Liver (tissue), 8 donors: ENCODE measurements at regions not wholly inside any gene's neighbourhood (a gene's known extent, or its start where the extent isn't known, plus 50 kb on each side); places are given as distances from the start of the nearest gene placed in this dataset.

ENCODE experiments used
- DNase-seq: peaks from one replicate; pipeline ENCODE4 v3.0.0-alpha.2; 2017; ENCODE audit warnings: low spot score
- H3K27ac ChIP-seq, 2 donors: one replicate each; pipeline ENCODE4 v1.7.0; 2013; ENCODE audit warnings: inconsistent platforms in 2 of 2, low read length in 2 of 2, control low read depth in 1 of 2, low read depth in 1 of 2, mild to moderate bottlenecking in 1 of 2
- H3K27me3 ChIP-seq, 4 donors: one replicate each; pipeline versions ENCODE4 v1.6.1 to v1.7.0; 2013; ENCODE audit warnings: low read length in 3 of 4, inconsistent platforms in 1 of 4, mild to moderate bottlenecking in 1 of 4, moderate library complexity in 1 of 4; ENCODE audit not compliant: control insufficient read depth in 4 of 4, insufficient read depth in 4 of 4
- H3K36me3 ChIP-seq, 4 donors: one replicate each; pipeline versions ENCODE4 v1.6.1 to v1.7.0; 2013; ENCODE audit warnings: low read length in 3 of 4, mild to moderate bottlenecking in 3 of 4, low read depth in 1 of 4, moderate library complexity in 1 of 4; ENCODE audit not compliant: control insufficient read depth in 4 of 4, insufficient read depth in 3 of 4
- H3K4me1 ChIP-seq, 4 donors: one replicate each; pipeline versions ENCODE4 v1.6.1 to v1.7.0; 2013; ENCODE audit warnings: low read length in 3 of 4, mild to moderate bottlenecking in 3 of 4, moderate library complexity in 1 of 4; ENCODE audit not compliant: control insufficient read depth in 4 of 4, insufficient read depth in 4 of 4
- H3K4me3 ChIP-seq, 3 donors: one replicate each; pipeline versions ENCODE4 v1.6.1 to v1.7.0; 2013; ENCODE audit warnings: low read length in 3 of 3, control low read depth in 1 of 3, low read depth in 1 of 3, mild to moderate bottlenecking in 1 of 3
- H3K9ac ChIP-seq, 2 donors: one replicate each; pipeline ENCODE4 v1.7.0; 2013; ENCODE audit warnings: low read length in 2 of 2, mild to moderate bottlenecking in 2 of 2, moderate library complexity in 2 of 2, control low read depth in 1 of 2, low read depth in 1 of 2
- H3K9me3 ChIP-seq, 4 donors: one replicate each; pipeline versions ENCODE4 v1.6.1 to v1.7.0; 2013; ENCODE audit warnings: low read length in 3 of 4; ENCODE audit not compliant: control insufficient read depth in 4 of 4
- ATF3 ChIP-seq: IDR thresholded peaks from 2 replicates; pipeline ENCODE4 v1.6.1; 2016; ENCODE audit warnings: antibody characterized with exemption
- EGR1 ChIP-seq, 2 donors: IDR thresholded peaks; 2 replicates each; pipeline ENCODE4 v1.6.1; 2016 to 2018; ENCODE audit warnings: antibody characterized with exemption in 2 of 2, low read depth in 2 of 2
- FOXA1 ChIP-seq: IDR thresholded peaks from 2 replicates; pipeline ENCODE4 v1.6.1; 2016; ENCODE audit warnings: antibody characterized with exemption
- FOXA2 ChIP-seq: IDR thresholded peaks from 2 replicates; pipeline ENCODE4 v1.6.1; 2016; ENCODE audit warnings: antibody characterized with exemption
- GABPA ChIP-seq, 2 donors: IDR thresholded peaks in 1 of 2; conservative IDR thresholded peaks in 1 of 2; 2 replicates each; pipeline ENCODE4 v1.6.1; 2016; ENCODE audit warnings: antibody characterized with exemption in 2 of 2, mild to moderate bottlenecking in 1 of 2, moderate library complexity in 1 of 2
- HNF4A ChIP-seq, 2 donors: conservative IDR thresholded peaks; 2 replicates each; pipeline ENCODE4 v1.6.1; 2016; ENCODE audit warnings: antibody characterized with exemption in 2 of 2, mild to moderate bottlenecking in 2 of 2
- HNF4G ChIP-seq: IDR thresholded peaks from 2 replicates; pipeline ENCODE4 v1.6.1; 2016; ENCODE audit warnings: antibody characterized with exemption
- JUND ChIP-seq, 2 donors: IDR thresholded peaks; 2 replicates each; pipeline ENCODE4 v1.6.1; 2016; ENCODE audit warnings: antibody characterized with exemption in 2 of 2
- MAX ChIP-seq: IDR thresholded peaks from 2 replicates; pipeline ENCODE4 v1.6.1; 2016; ENCODE audit warnings: antibody characterized with exemption
- NR2F2 ChIP-seq: IDR thresholded peaks from 2 replicates; pipeline ENCODE4 v1.6.1; 2016; ENCODE audit warnings: antibody characterized with exemption
- RAD21 ChIP-seq, 2 donors: IDR thresholded peaks; 2 replicates each; pipeline ENCODE4 v1.6.1; 2016; ENCODE audit warnings: antibody characterized with exemption in 2 of 2, mild to moderate bottlenecking in 2 of 2
- RXRA ChIP-seq, 2 donors: IDR thresholded peaks; 2 replicates each; pipeline ENCODE4 v1.6.1; 2017 to 2018; ENCODE audit warnings: antibody characterized with exemption in 2 of 2, mild to moderate bottlenecking in 1 of 2
- SP1 ChIP-seq: IDR thresholded peaks from 2 replicates; pipeline ENCODE4 v1.6.1; 2018; ENCODE audit warnings: antibody characterized with exemption, mild to moderate bottlenecking
- TAF1 ChIP-seq: conservative IDR thresholded peaks from 2 replicates; pipeline ENCODE4 v1.6.1; 2016; ENCODE audit warnings: antibody characterized with exemption, mild to moderate bottlenecking
- YY1 ChIP-seq: IDR thresholded peaks from 2 replicates; pipeline ENCODE4 v1.6.1; 2016; ENCODE audit warnings: antibody characterized with exemption, mild to moderate bottlenecking
- ZBTB33 ChIP-seq: IDR thresholded peaks from 2 replicates; pipeline ENCODE4 v1.6.1; 2016; ENCODE audit warnings: antibody characterized with exemption
- WGBS: extraction: QIAGEN DNeasy Blood & Tissue Kit; methylation state at CpG from one replicate; pipeline ENCODE4 v1.1.7; 2013; 5-methylcytosine and 5-hydroxymethylcytosine counted together
- TF ChIP-seq, protein P1 (sequence below): fragments of 150-350 bp; IDR thresholded peaks from 2 replicates; pipeline ENCODE4 v1.5.1; 2017; ENCODE audit warnings: improper control_type of control experiment, low read depth, low read length; ENCODE audit not compliant: missing input control
- TF ChIP-seq, protein P2 (sequence below): IDR thresholded peaks from 2 replicates; pipeline ENCODE4 v1.6.1; 2016; ENCODE audit warnings: antibody characterized with exemption, mild to moderate bottlenecking
- donor health status: healthy.
- donor health status: healthy.
- donor health status: healthy.
- donor health status: healthy.
- donor health status: healthy.

DNA sequence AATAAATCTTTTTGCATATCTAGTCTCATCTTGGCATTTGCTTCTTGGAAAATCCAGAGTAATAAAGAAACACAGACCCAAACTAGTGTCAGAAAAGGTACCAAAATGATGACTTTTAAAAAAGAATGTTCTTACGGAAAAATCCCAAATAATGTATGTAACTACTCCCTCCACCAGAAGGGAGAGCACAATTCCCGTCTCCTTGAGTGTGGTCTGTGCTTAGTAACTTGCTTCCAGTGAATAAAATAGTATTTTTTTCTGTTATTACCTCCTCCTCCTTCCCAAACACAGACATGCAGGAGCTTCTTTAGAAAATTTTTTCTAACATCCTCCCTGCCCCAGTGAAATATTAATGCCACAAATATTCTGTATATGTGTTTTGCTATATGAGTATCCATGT lies 358.1 kb downstream of the ZFHX3 start:
- H3K9me3 ChIP-seq = no peaks in the 10 kb centered on the region
- H3K4me3 ChIP-seq = no peak overlapping the region
- DNase-seq = no peak
- no peaks in the 10 kb centered on the region for H3K36me3 ChIP-seq
- H3K27ac ChIP-seq = no peak overlapping the region
- H3K27me3 ChIP-seq = no peaks in the 10 kb centered on the region
- H3K9ac ChIP-seq = no peak overlapping the region
- H3K4me1 ChIP-seq = no peaks in the 10 kb centered on the region
- TF ChIP-seq ZBTB33 = no peak
- TF ChIP-seq SP1 = no peak
- no peak for TF ChIP-seq EGR1 (IDR thresholded peaks at IDR 0.05; ENCODE audit: low read depth in 2 of 2)
- TF ChIP-seq ATF3 = no peak
- no peak for TF ChIP-seq FOXA1
- no peak for TF ChIP-seq JUND (IDR thresholded peaks at IDR 0.05)
- no peak for TF ChIP-seq MAX
- TF ChIP-seq NR2F2 = no peak
- TF ChIP-seq FOXA2 = no peak
- TF ChIP-seq GABPA (IDR thresholded peaks at IDR 0.05 in 1 of 2, conservative IDR thresholded peaks at IDR 0.05 in 1 of 2) = no peak
- TF ChIP-seq RXRA (IDR thresholded peaks at IDR 0.05) = no peak
- TF ChIP-seq RAD21 (IDR thresholded peaks at IDR 0.05) = no peak
- no peak for TF ChIP-seq HNF4A (conservative IDR thresholded peaks at IDR 0.05)
- TF ChIP-seq, protein P1, sequence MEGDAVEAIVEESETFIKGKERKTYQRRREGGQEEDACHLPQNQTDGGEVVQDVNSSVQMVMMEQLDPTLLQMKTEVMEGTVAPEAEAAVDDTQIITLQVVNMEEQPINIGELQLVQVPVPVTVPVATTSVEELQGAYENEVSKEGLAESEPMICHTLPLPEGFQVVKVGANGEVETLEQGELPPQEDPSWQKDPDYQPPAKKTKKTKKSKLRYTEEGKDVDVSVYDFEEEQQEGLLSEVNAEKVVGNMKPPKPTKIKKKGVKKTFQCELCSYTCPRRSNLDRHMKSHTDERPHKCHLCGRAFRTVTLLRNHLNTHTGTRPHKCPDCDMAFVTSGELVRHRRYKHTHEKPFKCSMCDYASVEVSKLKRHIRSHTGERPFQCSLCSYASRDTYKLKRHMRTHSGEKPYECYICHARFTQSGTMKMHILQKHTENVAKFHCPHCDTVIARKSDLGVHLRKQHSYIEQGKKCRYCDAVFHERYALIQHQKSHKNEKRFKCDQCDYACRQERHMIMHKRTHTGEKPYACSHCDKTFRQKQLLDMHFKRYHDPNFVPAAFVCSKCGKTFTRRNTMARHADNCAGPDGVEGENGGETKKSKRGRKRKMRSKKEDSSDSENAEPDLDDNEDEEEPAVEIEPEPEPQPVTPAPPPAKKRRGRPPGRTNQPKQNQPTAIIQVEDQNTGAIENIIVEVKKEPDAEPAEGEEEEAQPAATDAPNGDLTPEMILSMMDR = no peak
- no peak for TF ChIP-seq HNF4G
- TF ChIP-seq, protein P2, sequence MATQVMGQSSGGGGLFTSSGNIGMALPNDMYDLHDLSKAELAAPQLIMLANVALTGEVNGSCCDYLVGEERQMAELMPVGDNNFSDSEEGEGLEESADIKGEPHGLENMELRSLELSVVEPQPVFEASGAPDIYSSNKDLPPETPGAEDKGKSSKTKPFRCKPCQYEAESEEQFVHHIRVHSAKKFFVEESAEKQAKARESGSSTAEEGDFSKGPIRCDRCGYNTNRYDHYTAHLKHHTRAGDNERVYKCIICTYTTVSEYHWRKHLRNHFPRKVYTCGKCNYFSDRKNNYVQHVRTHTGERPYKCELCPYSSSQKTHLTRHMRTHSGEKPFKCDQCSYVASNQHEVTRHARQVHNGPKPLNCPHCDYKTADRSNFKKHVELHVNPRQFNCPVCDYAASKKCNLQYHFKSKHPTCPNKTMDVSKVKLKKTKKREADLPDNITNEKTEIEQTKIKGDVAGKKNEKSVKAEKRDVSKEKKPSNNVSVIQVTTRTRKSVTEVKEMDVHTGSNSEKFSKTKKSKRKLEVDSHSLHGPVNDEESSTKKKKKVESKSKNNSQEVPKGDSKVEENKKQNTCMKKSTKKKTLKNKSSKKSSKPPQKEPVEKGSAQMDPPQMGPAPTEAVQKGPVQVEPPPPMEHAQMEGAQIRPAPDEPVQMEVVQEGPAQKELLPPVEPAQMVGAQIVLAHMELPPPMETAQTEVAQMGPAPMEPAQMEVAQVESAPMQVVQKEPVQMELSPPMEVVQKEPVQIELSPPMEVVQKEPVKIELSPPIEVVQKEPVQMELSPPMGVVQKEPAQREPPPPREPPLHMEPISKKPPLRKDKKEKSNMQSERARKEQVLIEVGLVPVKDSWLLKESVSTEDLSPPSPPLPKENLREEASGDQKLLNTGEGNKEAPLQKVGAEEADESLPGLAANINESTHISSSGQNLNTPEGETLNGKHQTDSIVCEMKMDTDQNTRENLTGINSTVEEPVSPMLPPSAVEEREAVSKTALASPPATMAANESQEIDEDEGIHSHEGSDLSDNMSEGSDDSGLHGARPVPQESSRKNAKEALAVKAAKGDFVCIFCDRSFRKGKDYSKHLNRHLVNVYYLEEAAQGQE = no peak
- no peak for TF ChIP-seq TAF1
- TF ChIP-seq YY1 = no peak
- WGBS = 90% methylated on average over 2 of the region's 2 CpGs

DNA sequence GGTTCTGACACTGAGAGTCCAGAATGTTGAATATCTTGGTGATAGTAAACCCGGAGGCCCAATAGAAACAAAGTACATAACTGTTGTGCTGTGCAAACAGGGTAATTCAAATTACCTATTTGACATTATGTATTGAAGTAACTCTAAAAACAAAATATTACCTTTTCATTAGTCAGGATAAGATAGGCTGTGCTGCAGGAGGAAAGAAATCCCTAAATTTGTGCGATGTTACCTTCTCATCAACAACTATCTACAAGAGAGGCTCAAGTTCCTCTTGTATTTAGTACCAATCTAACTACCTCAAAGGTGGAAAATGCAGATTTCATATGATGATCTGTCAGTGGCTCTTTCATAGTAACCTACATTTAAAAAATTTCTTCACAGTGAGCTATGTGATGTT lies 367.2 kb downstream of the ZFHX3 start:
- Histone ChIP-seq H3K9ac (no peak overlapping the region), H3K4me3 (no peak overlapping the region), H3K9me3 (no peaks in the 10 kb centered on the region), H3K27me3 (no peaks in the 10 kb centered on the region), H3K36me3 (no peaks in the 10 kb centered on the region), H3K4me1 (no peaks in the 10 kb centered on the region), H3K27ac (no peak overlapping the region)
- 97% methylated on average over 2 of the region's 2 CpGs for WGBS
- no peak for DNase-seq
- no peak for TF ChIP-seq TAF1
- no peak for TF ChIP-seq FOXA2
- no peak for TF ChIP-seq MAX
- TF ChIP-seq, protein P1 = no peak
- TF ChIP-seq, protein P2 = no peak
- no peak for TF ChIP-seq RXRA (IDR thresholded peaks at IDR 0.05)
- no peak for TF ChIP-seq JUND (IDR thresholded peaks at IDR 0.05)
- no peak for TF ChIP-seq ATF3
- no peak for TF ChIP-seq HNF4A (conservative IDR thresholded peaks at IDR 0.05)
- no peak for TF ChIP-seq EGR1 (IDR thresholded peaks at IDR 0.05; ENCODE audit: low read depth in 2 of 2)
